K562 (cell line): ENCODE measurements at regions not wholly inside any gene's neighbourhood (a gene's known extent, or its start where the extent isn't known, plus 50 kb on each side); places are given as distances from the start of the nearest gene placed in this dataset.

ENCODE experiments used
- BHLHE40 ChIP-seq: IDR thresholded peaks from 2 replicates; pipeline ENCODE4 v1.6.1; 2011; ENCODE audit warnings: low read length, improper control_type of control experiment
- CEBPB ChIP-seq: fragments of 450-650 bp; IDR thresholded peaks from 2 replicates; pipeline ENCODE4 v1.6.1; 2016; ENCODE audit warnings: missing genetic modification characterization, missing compliant biosample characterization
- COPS2 ChIP-seq: fragments of 450-650 bp; conservative IDR thresholded peaks from 2 replicates; pipeline ENCODE4 v1.6.1; 2016; ENCODE audit warnings: mild to moderate bottlenecking, moderate library complexity
- CTCF ChIP-seq, 3 experiments: IDR thresholded peaks in 2 of 3; conservative IDR thresholded peaks in 1 of 3; 2 replicates each; pipeline ENCODE4 v1.5.1; 2011 to 2012; ENCODE audit warnings: low read length in 3 of 3, mild to moderate bottlenecking in 3 of 3, control low read depth in 2 of 3, improper control_type of control experiment in 1 of 3, inconsistent platforms in 1 of 3, low read depth in 1 of 3, mixed read lengths in 1 of 3, moderate library complexity in 1 of 3; ENCODE audit not compliant: insufficient read depth in 2 of 3
- SMC3 ChIP-seq: conservative IDR thresholded peaks from 2 replicates; pipeline ENCODE4 v1.6.1; 2011; ENCODE audit warnings: low read depth, low read length, improper control_type of control experiment; ENCODE audit not compliant: insufficient read depth
- ZNF717 ChIP-seq: fragments of 250-450 bp; sonication (Bioruptor Pico); IDR thresholded peaks from 2 replicates; pipeline ENCODE4 v1.5.0; 2021

- TF ChIP-seq BHLHE40 (no peak), ZNF717 (CRISPR knock-in tag) (no peak), CTCF (IDR thresholded peaks at IDR 0.05 in 2 of 3, conservative IDR thresholded peaks at IDR 0.05 in 1 of 3; ENCODE audit: insufficient read depth in 2 of 3, low read depth in 1 of 3, low read length in 3 of 3) (no peak), SMC3 (no peak), COPS2 (no peak), CEBPB (tag) (no peak)
Observed at GRCh38 chr2:116200086-116200485, 1614.4 kb upstream of the DDX18 start.
